Central memory CD8-positive, alpha-beta T cell (primary cell): ENCODE measurements at regions not wholly inside any gene's neighbourhood (a gene's known extent, or its start where the extent isn't known, plus 50 kb on each side); places are given as distances from the start of the nearest gene placed in this dataset.
"Not testable (repeated sequence)": the region's sequence is repeated elsewhere in the genome, so short reads cannot be mapped to it uniquely, and the experiment has no call there.

Experiments
- ATAC-seq: fragments of 150-1000 bp; cut with Tn5 transposase; replicated peaks from 2 replicates; pipeline ENCODE4 v1.10.0; 2022; ENCODE audit warnings: mild to moderate bottlenecking, moderate FRiP score, moderate number of reproducible peaks; ENCODE audit not compliant: poor library complexity, severe bottlenecking; ENCODE audit errors: extremely low read depth
- DNase-seq, 2 donors: peaks; one replicate each; pipeline ENCODE4 v3.0.0; 2021; ENCODE audit warnings: low spot score in 2 of 2
- H3K27ac Mint-ChIP-seq: one replicate; pipeline ENCODE4 v1.8.0; 2022; ENCODE audit warnings: low read depth, mild to moderate bottlenecking, moderate library complexity, mixed read lengths
- H3K27me3 Mint-ChIP-seq: one replicate; pipeline ENCODE4 v1.8.0; 2022; ENCODE audit warnings: mixed read lengths
- H3K36me3 Mint-ChIP-seq: one replicate; pipeline ENCODE4 v1.8.0; 2022; ENCODE audit warnings: mild to moderate bottlenecking, moderate library complexity, mixed read lengths; ENCODE audit not compliant: insufficient read depth
- H3K4me1 Mint-ChIP-seq: one replicate; pipeline ENCODE4 v1.8.0; 2022; ENCODE audit warnings: mixed read lengths
- H3K4me3 Mint-ChIP-seq: one replicate; pipeline ENCODE4 v1.8.0; 2022; ENCODE audit warnings: mild to moderate bottlenecking, moderate library complexity, mixed read lengths
- H3K9me3 Mint-ChIP-seq: one replicate; pipeline ENCODE4 v1.8.0; 2022; ENCODE audit warnings: mixed read lengths

DNA sequence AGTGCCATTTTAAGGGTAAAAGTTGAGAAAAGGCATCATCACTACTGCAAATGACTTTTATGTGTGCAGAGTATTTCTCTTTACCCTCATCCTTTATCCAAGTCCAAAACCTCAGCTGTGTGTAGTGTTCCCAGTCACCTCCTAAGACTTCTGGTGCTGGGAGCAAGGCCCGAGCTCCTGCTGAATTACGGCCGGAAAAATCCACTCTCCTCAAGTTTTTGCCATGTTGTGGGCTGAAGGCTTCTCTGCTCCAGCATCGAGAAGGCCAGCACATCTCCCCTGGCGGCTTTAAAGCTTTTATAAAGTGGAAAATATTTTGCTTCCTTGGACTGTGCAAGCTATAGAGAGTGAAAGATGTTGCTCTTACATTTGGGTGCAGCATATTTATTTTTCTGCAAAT, 153.2 kb upstream of the THBS2 start:
- ATAC-seq: no peak

DNA sequence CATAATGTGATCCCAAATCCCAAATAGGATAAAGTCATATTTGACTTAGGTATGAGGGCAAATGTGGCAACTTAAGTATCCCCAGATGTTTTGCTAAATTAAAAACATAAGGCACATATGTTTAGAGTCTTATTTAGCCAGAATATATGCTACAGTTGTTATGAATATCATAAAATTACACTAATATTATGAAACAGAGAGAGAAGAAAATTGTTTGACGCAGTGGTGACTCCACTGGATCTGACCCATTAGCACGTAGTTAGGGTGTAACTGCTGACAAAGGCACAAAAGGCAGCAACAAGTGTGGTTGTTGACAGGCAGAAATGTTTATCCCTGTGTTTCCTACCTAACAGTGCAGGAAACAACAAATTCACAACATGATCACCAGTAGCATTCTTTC, 152.4 kb upstream of the THBS2 start:
- Mint-ChIP-seq H3K27me3 (peaks cover 64% of the 10 kb centered on the region), H3K9me3 (no peaks in the 10 kb centered on the region), H3K4me1 (no peaks in the 10 kb centered on the region), H3K27ac (no peak overlapping the region), H3K36me3 (no peaks in the 10 kb centered on the region), H3K4me3 (no peak overlapping the region)
- no peak for DNase-seq
- ATAC-seq: no peak

More for the DNA sequence above, 153.2 kb upstream of the THBS2 start:
- DNase-seq: no peak
- H3K4me1 Mint-ChIP-seq: no peaks in the 10 kb centered on the region
- H3K4me3 Mint-ChIP-seq: no peak overlapping the region
- no peaks in the 10 kb centered on the region for H3K9me3 Mint-ChIP-seq
- H3K27ac Mint-ChIP-seq: no peak overlapping the region
- no peaks in the 10 kb centered on the region for H3K36me3 Mint-ChIP-seq
- peaks cover 66% of the 10 kb centered on the region for H3K27me3 Mint-ChIP-seq

DNA sequence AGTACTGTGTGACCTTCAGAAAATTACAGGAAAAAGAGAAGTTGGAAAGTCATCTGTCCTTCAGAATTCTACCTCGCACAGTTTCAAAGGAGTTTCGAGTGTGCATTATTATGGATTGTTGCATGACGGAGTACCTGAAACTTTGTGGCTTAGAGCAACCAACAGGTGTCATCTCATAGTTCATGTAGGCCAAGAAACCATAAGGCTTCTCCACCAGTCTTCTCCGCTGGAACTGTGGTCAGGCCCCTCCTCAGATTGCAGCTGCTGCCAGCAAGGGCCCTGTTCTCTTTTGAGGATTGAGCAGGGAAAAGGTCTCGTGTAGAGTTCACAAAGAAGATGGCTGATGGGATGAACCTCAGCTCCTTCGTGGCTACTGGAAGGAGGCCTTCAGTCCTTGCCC, 151.2 kb upstream of the THBS2 start:
- no peaks in the 10 kb centered on the region for H3K4me1 Mint-ChIP-seq
- peaks cover 52% of the 10 kb centered on the region for H3K27me3 Mint-ChIP-seq
- no peaks in the 10 kb centered on the region for H3K9me3 Mint-ChIP-seq
- H3K27ac Mint-ChIP-seq: no peak overlapping the region
- DNase-seq: no peak
- no peaks in the 10 kb centered on the region for H3K36me3 Mint-ChIP-seq
- no peak overlapping the region for H3K4me3 Mint-ChIP-seq
- ATAC-seq: no peak

DNA sequence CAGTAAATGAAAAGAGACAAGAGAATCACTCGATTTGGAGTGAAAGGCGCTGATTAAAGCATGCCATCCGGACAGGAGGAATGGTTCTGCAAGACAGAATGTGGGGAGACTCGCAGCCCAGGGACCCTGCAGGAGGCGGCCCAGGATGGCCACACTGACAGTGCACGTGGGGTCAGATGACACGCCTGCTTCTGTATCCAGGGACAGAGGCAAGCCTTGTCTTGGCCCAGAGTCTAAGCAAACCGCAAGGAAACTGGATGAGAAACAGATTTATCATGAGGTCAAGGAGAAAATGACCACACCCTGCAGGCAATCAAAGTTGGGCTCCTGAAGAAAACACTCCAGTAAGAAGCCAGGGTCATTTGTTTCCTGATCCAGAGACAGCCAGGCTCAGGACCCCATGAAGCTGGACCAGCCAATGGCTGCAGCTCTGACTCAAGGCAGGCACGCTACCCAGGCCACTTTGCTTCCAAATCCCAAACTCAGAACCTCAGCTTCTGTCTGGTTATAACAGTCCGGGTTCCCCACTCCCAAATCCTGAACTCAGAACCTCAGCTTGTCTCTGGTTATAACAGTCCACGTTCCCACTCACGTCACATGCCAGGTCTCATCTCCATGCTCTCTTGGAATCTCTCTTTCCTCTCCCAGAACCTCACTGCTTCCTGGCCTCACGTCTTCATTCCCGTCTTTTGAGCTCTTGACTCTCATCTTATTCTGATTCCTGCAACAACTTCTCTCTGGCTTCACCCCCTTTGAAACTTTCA, 144.9 kb upstream of the THBS2 start:
- no peaks in the 10 kb centered on the region for H3K9me3 Mint-ChIP-seq
- DNase-seq: no peak
- peaks cover 21% of the 10 kb centered on the region for H3K27me3 Mint-ChIP-seq

DNA sequence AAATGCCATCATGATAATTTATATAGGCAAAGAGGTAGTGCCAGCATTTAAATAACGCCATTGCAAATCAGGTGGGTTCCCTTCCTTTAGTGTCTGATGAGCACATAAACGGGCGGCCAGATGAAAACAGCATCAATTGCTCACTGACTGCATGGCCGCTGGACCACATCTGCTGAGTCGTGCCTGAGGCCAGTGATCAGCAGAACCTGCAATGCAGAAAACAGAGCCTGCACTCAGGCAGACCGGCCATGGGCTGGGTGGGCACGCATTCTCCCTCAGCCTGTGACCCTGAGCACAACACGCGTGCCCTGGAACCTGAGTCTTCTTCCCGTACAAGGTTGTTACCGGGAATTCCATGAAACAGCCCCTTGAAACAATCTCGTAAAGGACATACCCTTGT, 144.0 kb upstream of the THBS2 start:
- no peaks in the 10 kb centered on the region for H3K9me3 Mint-ChIP-seq
- DNase-seq (no peak), ATAC-seq (no peak)
- H3K27ac Mint-ChIP-seq: no peak overlapping the region
- peaks cover 20% of the 10 kb centered on the region for H3K27me3 Mint-ChIP-seq
- no peak overlapping the region for H3K4me3 Mint-ChIP-seq
- no peaks in the 10 kb centered on the region for H3K4me1 Mint-ChIP-seq
- H3K36me3 Mint-ChIP-seq: no peaks in the 10 kb centered on the region

More for the DNA sequence above, 144.9 kb upstream of the THBS2 start:
- no peak for ATAC-seq
- H3K4me1 Mint-ChIP-seq: no peaks in the 10 kb centered on the region
- no peak overlapping the region for H3K4me3 Mint-ChIP-seq
- H3K27ac Mint-ChIP-seq: no peak overlapping the region
- H3K36me3 Mint-ChIP-seq: no peaks in the 10 kb centered on the region

DNA sequence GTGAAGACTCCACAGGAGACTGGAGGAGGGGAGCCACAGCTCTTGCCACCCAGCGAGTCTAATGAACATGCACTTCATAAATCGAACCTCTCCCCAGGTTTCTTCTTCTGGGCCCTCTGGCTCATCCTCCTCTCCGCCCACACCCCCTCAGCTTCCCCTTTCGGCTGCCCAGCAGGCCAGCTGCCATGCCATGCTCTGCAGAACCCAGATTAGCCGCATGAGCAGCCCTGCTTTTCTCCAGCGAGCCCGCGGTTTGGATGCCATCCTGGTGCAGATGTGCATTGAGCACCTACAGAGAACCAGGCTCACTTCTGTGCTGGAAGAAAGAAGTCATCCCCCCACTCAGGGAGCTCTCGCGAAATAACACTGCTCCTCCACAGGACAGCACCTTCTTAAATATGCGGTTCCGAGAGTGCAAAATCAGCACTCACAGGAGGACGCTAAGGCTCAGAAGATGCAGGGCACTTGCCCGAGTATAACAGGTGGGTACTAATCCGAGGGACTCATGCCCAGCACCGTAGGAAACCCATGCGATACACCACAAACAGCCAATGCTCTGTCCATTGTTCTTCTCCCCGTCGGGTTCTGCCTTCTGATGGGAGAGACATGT, 143.0 kb upstream of the THBS2 start:
- no peak for ATAC-seq
- Mint-ChIP-seq H3K4me1 (no peaks in the 10 kb centered on the region), H3K9me3 (no peaks in the 10 kb centered on the region), H3K27me3 (peaks cover 18% of the 10 kb centered on the region), H3K4me3 (no peak overlapping the region), H3K27ac (no peak overlapping the region), H3K36me3 (no peaks in the 10 kb centered on the region)
- no peak for DNase-seq

DNA sequence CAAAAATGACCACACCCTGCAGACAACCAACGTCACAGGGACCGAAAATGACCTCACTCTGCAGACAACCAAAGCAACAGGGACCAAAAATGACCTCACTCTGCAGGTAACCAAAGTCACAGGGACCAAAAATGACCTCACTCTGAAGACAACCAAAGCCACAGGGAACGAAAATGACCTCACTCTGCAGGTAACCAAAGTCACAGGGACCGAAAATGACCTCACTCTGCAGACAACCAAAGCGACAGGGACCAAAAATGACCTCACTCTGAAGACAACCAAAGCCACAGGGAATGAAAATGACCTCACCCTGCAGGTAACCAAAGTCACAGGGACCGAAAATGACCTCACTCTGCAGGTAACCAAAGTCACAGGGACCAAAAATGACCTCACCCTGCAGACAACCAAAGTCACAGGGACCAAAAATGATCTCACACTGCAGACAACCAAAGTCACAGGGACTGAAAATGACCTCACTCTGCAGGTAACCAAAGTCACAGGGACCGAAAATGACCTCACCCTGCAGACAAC, 142.4 kb upstream of the THBS2 start:
- H3K27ac Mint-ChIP-seq, H3K4me3 Mint-ChIP-seq, DNase-seq, H3K9me3 Mint-ChIP-seq, ATAC-seq, H3K36me3 Mint-ChIP-seq, H3K4me1 Mint-ChIP-seq: not testable (repeated sequence)
- H3K27me3 Mint-ChIP-seq: peaks cover 18% of the 10 kb centered on the region

DNA sequence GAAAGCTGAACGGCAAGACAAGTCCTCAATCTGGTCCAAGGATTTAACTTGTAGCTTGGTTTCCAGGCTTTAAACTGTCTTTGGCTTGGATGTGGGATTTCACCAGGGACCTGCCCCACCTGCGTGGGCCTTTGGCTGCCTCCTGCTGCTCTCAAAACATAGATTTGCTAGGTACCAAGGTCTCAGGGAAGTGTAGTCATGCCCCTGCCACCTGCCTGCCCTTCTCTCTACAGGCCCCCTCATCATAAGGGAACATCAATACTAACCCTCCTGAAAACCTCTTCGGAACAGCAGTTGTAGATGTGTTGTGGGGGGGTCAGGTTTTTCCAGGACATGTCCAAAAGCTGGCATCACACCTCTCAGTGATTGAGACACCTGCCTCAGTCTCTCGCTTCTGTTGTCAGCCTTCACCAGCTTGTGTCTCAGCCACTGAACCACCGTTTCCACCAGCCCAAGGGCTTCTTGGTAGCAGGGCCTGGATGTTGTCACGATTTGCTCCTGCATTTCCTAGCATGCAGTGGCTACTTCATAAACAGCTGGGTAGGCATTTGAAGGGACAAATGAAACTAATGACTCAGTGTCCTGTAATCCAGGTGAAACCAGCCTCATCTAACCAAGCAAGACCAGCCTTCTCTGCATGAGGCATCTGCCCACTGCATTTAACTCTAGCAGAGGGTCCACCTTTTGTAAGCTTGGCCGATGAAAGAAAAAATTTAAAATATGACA, 141.6 kb upstream of the THBS2 start:
- Mint-ChIP-seq H3K9me3 (no peaks in the 10 kb centered on the region), H3K27me3 (peaks cover 18% of the 10 kb centered on the region), H3K27ac (no peak overlapping the region), H3K36me3 (no peaks in the 10 kb centered on the region), H3K4me1 (no peaks in the 10 kb centered on the region), H3K4me3 (no peak overlapping the region)
- ATAC-seq: no peak
- DNase-seq: no peak

DNA sequence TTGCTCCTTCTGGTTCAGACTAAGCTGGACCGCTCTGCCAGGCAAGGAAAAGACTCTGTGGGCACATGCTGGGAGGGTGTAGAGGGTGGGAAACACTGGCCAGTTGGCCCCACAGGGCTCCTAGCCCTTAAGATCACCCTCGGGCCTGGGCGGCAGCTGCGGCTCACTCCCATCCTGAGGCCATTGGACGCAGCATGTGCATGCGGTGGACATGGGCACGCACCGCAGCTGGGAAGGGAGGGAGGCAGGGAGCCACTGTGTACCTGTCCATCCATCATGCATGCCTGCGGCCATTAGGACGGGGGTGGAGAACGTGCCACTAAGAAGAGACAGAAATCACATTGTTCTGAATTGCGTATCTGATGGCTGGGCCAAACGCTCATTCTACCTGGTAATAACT, 140.1 kb upstream of the THBS2 start:
- Mint-ChIP-seq H3K4me1 (no peaks in the 10 kb centered on the region), H3K27ac (no peak overlapping the region), H3K36me3 (no peaks in the 10 kb centered on the region), H3K27me3 (peaks cover 18% of the 10 kb centered on the region), H3K4me3 (no peak overlapping the region), H3K9me3 (no peaks in the 10 kb centered on the region)
- ATAC-seq: no peak
- DNase-seq: no peak

DNA sequence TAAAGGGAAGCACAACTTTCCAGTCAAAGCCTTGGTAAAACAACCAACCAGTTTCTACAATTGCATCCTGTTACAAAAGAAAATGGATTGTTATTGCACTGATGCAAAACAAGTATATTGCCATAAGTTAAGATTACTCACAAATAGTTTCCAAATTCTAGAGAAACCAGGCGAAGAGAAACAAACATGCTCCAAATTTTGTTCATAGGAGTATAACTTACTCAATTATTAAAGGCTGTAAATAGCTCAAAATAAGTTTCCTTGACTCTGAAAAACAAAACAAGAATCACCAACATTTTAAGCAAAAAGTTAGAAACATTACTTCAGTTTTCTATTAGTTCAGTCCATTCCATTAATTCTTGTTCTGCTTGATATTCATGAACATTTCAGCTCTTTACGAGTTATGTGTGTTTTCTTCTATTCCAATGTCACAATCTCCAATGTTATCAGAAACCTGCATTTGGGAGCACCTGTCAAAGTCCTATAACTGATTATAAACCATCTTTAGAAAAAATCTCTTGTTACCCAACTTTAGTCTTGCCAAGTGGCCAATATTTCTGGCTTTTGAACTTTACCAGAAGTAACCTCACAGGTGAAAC, 137.9 kb upstream of the THBS2 start:
- no peaks in the 10 kb centered on the region for H3K4me1 Mint-ChIP-seq
- H3K9me3 Mint-ChIP-seq: no peaks in the 10 kb centered on the region
- ATAC-seq (no peak), DNase-seq (no peak)
- no peak overlapping the region for H3K4me3 Mint-ChIP-seq
- peaks cover 30% of the 10 kb centered on the region for H3K27me3 Mint-ChIP-seq
- H3K27ac Mint-ChIP-seq: no peak overlapping the region
- H3K36me3 Mint-ChIP-seq: no peaks in the 10 kb centered on the region

DNA sequence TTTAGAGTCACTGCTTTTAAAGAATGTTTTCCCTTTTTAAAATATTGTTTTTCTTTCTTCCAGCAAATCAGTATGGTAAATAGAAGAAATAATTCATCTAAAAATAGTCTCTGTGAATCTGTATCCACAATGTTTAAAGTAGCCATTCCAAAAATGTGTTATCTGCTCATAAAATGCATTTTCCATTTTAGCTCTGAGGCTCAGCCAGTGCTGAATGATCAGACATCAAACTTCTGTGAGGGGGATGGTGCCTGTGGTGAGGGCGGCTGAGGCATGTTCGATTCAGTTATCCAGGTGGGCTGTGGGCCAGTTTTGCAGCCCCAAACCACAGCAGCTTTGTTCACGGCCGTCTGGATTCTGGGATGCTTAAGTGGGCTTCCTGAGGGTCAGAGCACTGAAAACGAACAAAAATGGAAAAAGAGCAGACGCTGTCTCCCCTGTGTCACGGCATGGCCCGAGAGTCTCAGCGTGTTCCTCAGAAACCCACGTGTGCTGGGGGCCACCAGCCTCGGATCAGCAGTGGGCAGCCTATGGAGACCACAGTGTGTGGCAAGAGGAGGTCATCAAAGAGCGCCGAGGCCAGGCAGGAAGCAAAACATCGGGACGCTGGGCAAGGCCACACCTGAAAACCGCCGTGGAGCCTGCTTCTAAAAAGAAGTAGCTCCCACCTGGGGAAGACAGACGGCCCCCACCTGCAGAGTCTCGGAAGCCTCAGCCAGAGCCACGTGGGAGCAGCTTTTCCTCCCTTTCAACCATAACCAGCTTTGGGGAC, 134.9 kb upstream of the THBS2 start:
- no peak for DNase-seq
- Mint-ChIP-seq H3K4me1 (no peaks in the 10 kb centered on the region), H3K27ac (no peak overlapping the region), H3K9me3 (peaks cover 5% of the 10 kb centered on the region), H3K36me3 (no peaks in the 10 kb centered on the region), H3K27me3 (peaks cover 36% of the 10 kb centered on the region), H3K4me3 (no peak overlapping the region)
- ATAC-seq: no peak

DNA sequence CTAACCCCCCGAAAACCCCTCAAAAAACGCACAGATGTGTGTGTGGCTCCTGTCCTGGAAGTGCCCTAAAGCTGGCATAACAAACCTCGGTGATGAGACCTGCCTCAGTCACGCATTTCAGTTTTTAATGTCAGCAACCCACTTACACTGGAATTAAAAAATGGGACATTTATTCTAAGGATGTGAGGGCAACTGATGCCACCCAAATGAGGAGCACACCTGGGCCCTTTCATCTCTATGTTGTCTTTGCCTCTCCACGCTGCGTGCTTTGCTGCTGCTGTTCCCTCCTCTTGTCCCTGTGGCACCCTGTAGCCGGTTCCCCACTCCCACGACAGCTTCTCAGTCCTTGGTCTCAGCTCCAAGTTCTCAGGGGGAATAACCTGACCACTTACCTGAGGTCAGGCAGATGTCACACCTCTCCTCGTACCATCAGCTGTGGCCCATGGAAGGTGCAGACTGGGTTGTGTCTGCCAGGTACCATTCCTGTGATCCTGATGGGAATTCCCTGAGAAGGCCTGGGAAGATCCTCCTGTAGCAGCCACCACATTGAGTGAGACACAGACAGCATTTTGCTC, 134.2 kb upstream of the THBS2 start:
- no peak overlapping the region for H3K4me3 Mint-ChIP-seq
- peaks cover 30% of the 10 kb centered on the region for H3K27me3 Mint-ChIP-seq
- no peak for DNase-seq
- no peaks in the 10 kb centered on the region for H3K36me3 Mint-ChIP-seq
- no peaks in the 10 kb centered on the region for H3K4me1 Mint-ChIP-seq
- peaks cover 5% of the 10 kb centered on the region for H3K9me3 Mint-ChIP-seq
- no peak for ATAC-seq
- H3K27ac Mint-ChIP-seq: no peak overlapping the region
